ENCODE measurements at regions not wholly inside any gene's neighbourhood (a gene's known extent, or its start where the extent isn't known, plus 50 kb on each side); places are given as distances from the start of the nearest gene placed in this dataset.

DNA sequence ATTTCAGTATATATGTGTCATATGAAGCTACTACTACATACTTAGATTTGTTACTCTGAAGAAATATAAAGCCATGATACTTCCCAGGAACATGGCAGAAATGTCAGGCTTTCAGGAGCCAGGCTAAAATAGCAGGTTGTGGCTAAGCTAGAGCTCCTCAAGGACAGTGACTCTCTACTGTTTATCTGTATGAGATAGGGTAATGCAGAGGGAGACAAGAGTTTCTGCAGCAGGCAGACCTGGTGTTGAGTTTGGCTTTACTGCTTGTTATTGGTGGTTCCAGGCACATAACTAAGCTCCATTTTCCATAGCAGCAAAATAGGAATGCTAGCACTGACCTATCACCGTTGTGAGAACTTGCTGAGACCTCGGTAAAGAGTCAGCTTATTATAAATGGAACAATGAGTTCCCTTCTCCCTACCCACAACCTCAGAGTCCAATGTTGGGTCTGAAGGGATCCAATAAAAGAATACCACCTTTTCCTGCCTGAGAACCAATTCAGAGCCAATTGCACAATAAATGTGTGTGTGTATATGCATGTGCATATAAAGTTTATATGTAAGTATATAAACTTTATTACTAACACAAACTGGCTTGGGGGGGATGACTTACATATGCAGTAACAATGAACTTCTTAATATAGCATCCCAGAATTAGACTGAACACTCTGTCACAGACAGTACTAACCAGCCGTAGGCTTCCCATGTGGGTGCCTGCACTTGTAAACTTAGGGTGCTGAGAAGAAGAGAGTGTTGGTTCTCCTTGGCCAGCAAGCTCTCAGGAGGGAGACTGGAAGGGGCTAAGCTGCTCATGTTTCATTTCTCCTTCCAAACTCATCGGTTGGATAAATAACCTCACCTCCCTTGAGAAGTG, 51.9 kb upstream of the PAQR3 start:
- H3K27ac Mint-ChIP-seq: no peak overlapping the region
- CTCF ChIA-PET: no interaction called here

DNA sequence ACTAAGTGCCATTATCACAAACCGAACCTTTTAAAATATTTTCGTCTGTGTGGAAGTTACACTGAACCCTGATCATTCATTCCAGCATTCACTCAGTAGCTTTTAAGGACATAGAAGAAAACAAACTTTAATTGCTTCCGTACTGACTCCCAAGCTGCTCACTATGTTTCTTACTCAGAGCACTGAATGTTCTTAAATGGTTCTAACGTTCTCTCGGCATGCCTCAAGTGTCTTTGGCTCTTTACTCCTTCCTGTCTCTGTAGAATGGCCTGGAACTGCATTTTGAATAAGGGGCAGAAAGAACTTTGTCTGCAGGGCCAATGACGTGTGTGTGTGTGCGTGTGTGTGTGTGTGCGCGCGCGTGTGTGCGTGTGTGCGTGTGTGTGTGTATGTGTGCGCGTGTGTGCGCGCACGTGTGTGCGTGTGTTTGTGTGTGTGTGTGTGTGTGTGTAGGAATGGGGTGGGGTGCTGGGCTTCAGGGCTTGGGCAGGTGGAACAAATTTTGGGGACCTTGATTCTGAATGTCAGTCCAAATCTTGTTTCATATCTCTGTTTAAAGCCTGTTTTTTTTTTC, 50.5 kb upstream of the PAQR3 start:
- Mint-ChIP-seq H3K36me3 (ENCODE audit: low read depth) (no peaks in the 10 kb centered on the region), H3K27ac (no peak overlapping the region), H3K27me3 (peaks cover 16% of the 10 kb centered on the region), H3K4me3 (no peak overlapping the region), H3K4me1 (ENCODE audit: low read depth) (no peaks in the 10 kb centered on the region), H3K9me3 (no peaks in the 10 kb centered on the region)
- no peak overlapping the region for H3K27ac ChIP-seq (ENCODE audit: low read depth in 1 of 2, low read length in 2 of 2)
- H3K9me3 ChIP-seq (ENCODE audit: control insufficient read depth in 1 of 2, insufficient read depth in 1 of 2, low read length in 2 of 2): no peaks in the 10 kb centered on the region
- ATAC-seq (ENCODE audit: poor library complexity): no peak
- ChIA-PET CTCF (no interaction called here), POLR2A (no interaction called here)
- H3K4me1 ChIP-seq (ENCODE audit: insufficient read depth, low read length): no peaks in the 10 kb centered on the region
- intact Hi-C loops (cut with DNase I, micrococcal nuclease): no loop called here
- H3K27me3 ChIP-seq (ENCODE audit: control insufficient read depth in 1 of 2, insufficient read depth in 2 of 2, low read length in 2 of 2): peaks cover 0 to 4% of the 10 kb centered on the region in 2 experiments
- DNase-seq: no peak
- no peak for TF ChIP-seq CTCF (IDR thresholded peaks at IDR 0.05)
- no peak overlapping the region for H3K4me3 ChIP-seq (ENCODE audit: low read length)
- H3K36me3 ChIP-seq (ENCODE audit: insufficient read depth, low read length): no peaks in the 10 kb centered on the region

More for the DNA sequence above, 51.9 kb upstream of the PAQR3 start:
- DNase-seq (no peak), ATAC-seq (ENCODE audit: poor library complexity) (no peak)
- no peaks in the 10 kb centered on the region for H3K36me3 Mint-ChIP-seq (ENCODE audit: low read depth)
- no peak overlapping the region for H3K27ac ChIP-seq (ENCODE audit: low read depth in 1 of 2, low read length in 2 of 2)
- peaks cover 0 to 4% of the 10 kb centered on the region in 2 experiments for H3K27me3 ChIP-seq (ENCODE audit: control insufficient read depth in 1 of 2, insufficient read depth in 2 of 2, low read length in 2 of 2)
- H3K9me3 ChIP-seq (ENCODE audit: control insufficient read depth in 1 of 2, insufficient read depth in 1 of 2, low read length in 2 of 2): no peaks in the 10 kb centered on the region
- POLR2A ChIA-PET: no interaction called here
- intact Hi-C loops (cut with DNase I, micrococcal nuclease): no loop called here
- no peaks in the 10 kb centered on the region for H3K9me3 Mint-ChIP-seq
- TF ChIP-seq CTCF (IDR thresholded peaks at IDR 0.05): no peak
- H3K4me1 ChIP-seq (ENCODE audit: insufficient read depth, low read length): no peaks in the 10 kb centered on the region
- no peaks in the 10 kb centered on the region for H3K36me3 ChIP-seq (ENCODE audit: insufficient read depth, low read length)
- peaks cover 6% of the 10 kb centered on the region for H3K27me3 Mint-ChIP-seq
- H3K4me3 ChIP-seq (ENCODE audit: low read length): no peak overlapping the region
- no peaks in the 10 kb centered on the region for H3K4me1 Mint-ChIP-seq (ENCODE audit: low read depth)
- no peak overlapping the region for H3K4me3 Mint-ChIP-seq
